ENCODE measurements at regions not wholly inside any gene's neighbourhood (a gene's known extent, or its start where the extent isn't known, plus 50 kb on each side); places are given as distances from the start of the nearest gene placed in this dataset.

- no peaks in the 10 kb centered on the region for H3K36me3 ChIP-seq (ENCODE audit: insufficient read depth, low read length)
- H3K9me2 ChIP-seq (replicated peaks; ENCODE audit: insufficient read depth, low read length), result no peaks in the 10 kb centered on the region
- no peaks in the 10 kb centered on the region for H3K79me2 ChIP-seq (ENCODE audit: low read length)
- H4K20me1 ChIP-seq (ENCODE audit: insufficient read depth, low read depth, low read length), result no peaks in the 10 kb centered on the region
- no peak overlapping the region for H3K27ac ChIP-seq (ENCODE audit: low read length)
- H3K9me3 ChIP-seq (ENCODE audit: low read length), result no peaks in the 10 kb centered on the region
- no peak overlapping the region for H3K4me3 ChIP-seq (ENCODE audit: low read length)
- H3K27me3 ChIP-seq (ENCODE audit: low read length), result no peaks in the 10 kb centered on the region
- H2AFZ ChIP-seq (ENCODE audit: low read length), result no peak overlapping the region
- H3K4me1 ChIP-seq (ENCODE audit: low read length), result no peaks in the 10 kb centered on the region
- peak; percentile 41 for DNase-seq
- no peak overlapping the region for H3K4me2 ChIP-seq (ENCODE audit: low read depth, low read length, poor library complexity, severe bottlenecking)
- no peak overlapping the region for H3K9ac ChIP-seq (ENCODE audit: low read length)
Measured at GRCh38 chr20:61161726-61162390, 90.2 kb upstream of the CDH4 start.

GRCh38 chr20:61162451-61162850 lies 89.6 kb upstream of the CDH4 start:
- Histone ChIP-seq H3K9me3 (ENCODE audit: low read length) (no peaks in the 10 kb centered on the region), H3K27me3 (ENCODE audit: low read length) (no peaks in the 10 kb centered on the region), H3K4me2 (ENCODE audit: low read depth, low read length, poor library complexity, severe bottlenecking) (no peak overlapping the region), H3K4me3 (ENCODE audit: low read length) (no peak overlapping the region), H3K9ac (ENCODE audit: low read length) (no peak overlapping the region), H3K79me2 (ENCODE audit: low read length) (no peaks in the 10 kb centered on the region), H3K4me1 (ENCODE audit: low read length) (no peaks in the 10 kb centered on the region), H3K36me3 (ENCODE audit: insufficient read depth, low read length) (no peaks in the 10 kb centered on the region), H3K9me2 (replicated peaks; ENCODE audit: insufficient read depth, low read length) (no peaks in the 10 kb centered on the region), H3K27ac (ENCODE audit: low read length) (no peak overlapping the region), H4K20me1 (ENCODE audit: insufficient read depth, low read depth, low read length) (no peaks in the 10 kb centered on the region), H2AFZ (ENCODE audit: low read length) (no peak overlapping the region)
- no peak for DNase-seq

GRCh38 chr20:61163031-61163430 lies 89.0 kb upstream of the CDH4 start:
- no peak overlapping the region for H3K4me3 ChIP-seq (ENCODE audit: low read length)

GRCh38 chr20:61166324-61166723 lies 85.7 kb upstream of the CDH4 start:
- Histone ChIP-seq H3K27ac (ENCODE audit: low read length) (no peak overlapping the region), H3K36me3 (ENCODE audit: insufficient read depth, low read length) (no peaks in the 10 kb centered on the region), H3K4me3 (ENCODE audit: low read length) (no peak overlapping the region), H3K27me3 (ENCODE audit: low read length) (no peaks in the 10 kb centered on the region; the same call in 1 of the 2 replicates), H2AFZ (ENCODE audit: low read length) (no peak overlapping the region), H3K79me2 (ENCODE audit: low read length) (no peaks in the 10 kb centered on the region), H3K9ac (ENCODE audit: low read length) (no peak overlapping the region), H3K9me2 (replicated peaks; ENCODE audit: insufficient read depth, low read length) (no peaks in the 10 kb centered on the region), H3K4me1 (ENCODE audit: low read length) (no peaks in the 10 kb centered on the region), H4K20me1 (ENCODE audit: insufficient read depth, low read depth, low read length) (no peaks in the 10 kb centered on the region), H3K4me2 (ENCODE audit: low read depth, low read length, poor library complexity, severe bottlenecking) (no peak overlapping the region), H3K9me3 (ENCODE audit: low read length) (no peaks in the 10 kb centered on the region)
- no peak for DNase-seq

More at GRCh38 chr20:61163031-61163430, 89.0 kb upstream of the CDH4 start:
- no peak for DNase-seq
- H3K9me3 ChIP-seq (ENCODE audit: low read length), result no peaks in the 10 kb centered on the region
- no peaks in the 10 kb centered on the region for H3K27me3 ChIP-seq (ENCODE audit: low read length)
- H3K79me2 ChIP-seq (ENCODE audit: low read length), result no peaks in the 10 kb centered on the region
- H3K9ac ChIP-seq (ENCODE audit: low read length), result no peak overlapping the region
- H3K9me2 ChIP-seq (replicated peaks; ENCODE audit: insufficient read depth, low read length), result no peaks in the 10 kb centered on the region
- H4K20me1 ChIP-seq (ENCODE audit: insufficient read depth, low read depth, low read length), result no peaks in the 10 kb centered on the region
- H3K4me1 ChIP-seq (ENCODE audit: low read length), result no peaks in the 10 kb centered on the region
- H2AFZ ChIP-seq (ENCODE audit: low read length), result no peak overlapping the region
- H3K36me3 ChIP-seq (ENCODE audit: insufficient read depth, low read length), result no peaks in the 10 kb centered on the region
- no peak overlapping the region for H3K27ac ChIP-seq (ENCODE audit: low read length)
- H3K4me2 ChIP-seq (ENCODE audit: low read depth, low read length, poor library complexity, severe bottlenecking), result no peak overlapping the region

- no peak overlapping the region for H3K9ac ChIP-seq (ENCODE audit: low read length)
- no peak overlapping the region for H3K27ac ChIP-seq (ENCODE audit: low read length)
- H3K4me1 ChIP-seq (ENCODE audit: low read length), result no peaks in the 10 kb centered on the region
- H3K9me2 ChIP-seq (replicated peaks; ENCODE audit: insufficient read depth, low read length), result 0 out of 2 replicates have a peak, but pooled peaks cover 3% of the 10 kb centered on the region
- H3K9me3 ChIP-seq (ENCODE audit: low read length), result 0 out of 2 replicates have a peak, but pooled peaks cover 3% of the 10 kb centered on the region
- no peak overlapping the region for H2AFZ ChIP-seq (ENCODE audit: low read length)
- no peak overlapping the region for H3K4me2 ChIP-seq (ENCODE audit: low read depth, low read length, poor library complexity, severe bottlenecking)
- H3K4me3 ChIP-seq (ENCODE audit: low read length), result no peak overlapping the region
- H3K79me2 ChIP-seq (ENCODE audit: low read length), result no peaks in the 10 kb centered on the region
- H3K36me3 ChIP-seq (ENCODE audit: insufficient read depth, low read length), result no peaks in the 10 kb centered on the region
- no peak for DNase-seq
- H3K27me3 ChIP-seq (ENCODE audit: low read length), result peaks cover 4% of the 10 kb centered on the region; the same call in 1 of the 2 replicates
- no peaks in the 10 kb centered on the region for H4K20me1 ChIP-seq (ENCODE audit: insufficient read depth, low read depth, low read length)
Measured at GRCh38 chr20:61168605-61169004, 83.5 kb upstream of the CDH4 start.

- DNase-seq, result no peak
- Histone ChIP-seq H3K27me3 (ENCODE audit: low read length) (peaks cover 8% of the 10 kb centered on the region; the same call in 1 of the 2 replicates), H4K20me1 (ENCODE audit: insufficient read depth, low read depth, low read length) (no peaks in the 10 kb centered on the region), H3K4me2 (ENCODE audit: low read depth, low read length, poor library complexity, severe bottlenecking) (no peak overlapping the region), H2AFZ (ENCODE audit: low read length) (no peak overlapping the region), H3K9me3 (ENCODE audit: low read length) (0 out of 2 replicates have a peak, but pooled peaks cover 3% of the 10 kb centered on the region), H3K9ac (ENCODE audit: low read length) (no peak overlapping the region), H3K4me1 (ENCODE audit: low read length) (no peaks in the 10 kb centered on the region), H3K36me3 (ENCODE audit: insufficient read depth, low read length) (no peaks in the 10 kb centered on the region), H3K27ac (ENCODE audit: low read length) (no peak overlapping the region), H3K9me2 (replicated peaks; ENCODE audit: insufficient read depth, low read length) (0 out of 2 replicates have a peak, but pooled peaks cover 3% of the 10 kb centered on the region), H3K4me3 (ENCODE audit: low read length) (no peak overlapping the region), H3K79me2 (ENCODE audit: low read length) (no peaks in the 10 kb centered on the region)
Measured at GRCh38 chr20:61169874-61170273, 82.2 kb upstream of the CDH4 start.

- Histone ChIP-seq H3K9me2 (replicated peaks; ENCODE audit: insufficient read depth, low read length) (0 out of 2 replicates have a peak, but pooled peaks cover 3% of the 10 kb centered on the region), H4K20me1 (ENCODE audit: insufficient read depth, low read depth, low read length) (no peaks in the 10 kb centered on the region), H3K9ac (ENCODE audit: low read length) (no peak overlapping the region), H3K4me2 (ENCODE audit: low read depth, low read length, poor library complexity, severe bottlenecking) (no peak overlapping the region), H3K27me3 (ENCODE audit: low read length) (peaks cover 8% of the 10 kb centered on the region; the same call in 1 of the 2 replicates), H3K79me2 (ENCODE audit: low read length) (no peaks in the 10 kb centered on the region), H3K27ac (ENCODE audit: low read length) (no peak overlapping the region), H3K4me3 (ENCODE audit: low read length) (no peak overlapping the region), H3K4me1 (ENCODE audit: low read length) (no peaks in the 10 kb centered on the region), H2AFZ (ENCODE audit: low read length) (no peak overlapping the region), H3K9me3 (ENCODE audit: low read length) (0 out of 2 replicates have a peak, but pooled peaks cover 3% of the 10 kb centered on the region), H3K36me3 (ENCODE audit: insufficient read depth, low read length) (no peaks in the 10 kb centered on the region)
- DNase-seq, result no peak
Measured at GRCh38 chr20:61170496-61171320, 81.4 kb upstream of the CDH4 start.

GRCh38 chr20:61173267-61173666 lies 78.8 kb upstream of the CDH4 start:
- H3K4me3 ChIP-seq (ENCODE audit: low read length), result no peak overlapping the region
- H3K79me2 ChIP-seq (ENCODE audit: low read length), result no peaks in the 10 kb centered on the region
- no peaks in the 10 kb centered on the region for H4K20me1 ChIP-seq (ENCODE audit: insufficient read depth, low read depth, low read length)
- 0 out of 2 replicates have a peak, but pooled peaks cover 3% of the 10 kb centered on the region for H3K9me2 ChIP-seq (replicated peaks; ENCODE audit: insufficient read depth, low read length)
- peaks cover 8% of the 10 kb centered on the region; the same call in 1 of the 2 replicates for H3K27me3 ChIP-seq (ENCODE audit: low read length)
- H3K9me3 ChIP-seq (ENCODE audit: low read length), result 0 out of 2 replicates have a peak, but pooled peaks cover 3% of the 10 kb centered on the region
- H3K36me3 ChIP-seq (ENCODE audit: insufficient read depth, low read length), result no peaks in the 10 kb centered on the region
- no peak overlapping the region for H3K9ac ChIP-seq (ENCODE audit: low read length)
- DNase-seq, result no peak
- no peak overlapping the region for H3K4me2 ChIP-seq (ENCODE audit: low read depth, low read length, poor library complexity, severe bottlenecking)
- no peak overlapping the region for H3K27ac ChIP-seq (ENCODE audit: low read length)
- H3K4me1 ChIP-seq (ENCODE audit: low read length), result no peaks in the 10 kb centered on the region
- H2AFZ ChIP-seq (ENCODE audit: low read length), result no peak overlapping the region
